HG02840 (cell line): ENCODE measurements at regions not wholly inside any gene's neighbourhood (a gene's known extent, or its start where the extent isn't known, plus 50 kb on each side); places are given as distances from the start of the nearest gene placed in this dataset.
"Not testable (repeated sequence)": the region's sequence is repeated elsewhere in the genome, so short reads cannot be mapped to it uniquely, and the experiment has no call there.

Experiments used
- ATAC-seq: cut with Tn5 transposase; IDR thresholded peaks from one replicate; pipeline ENCODE4 v1.9.1; 2021; ENCODE audit warnings: mild to moderate bottlenecking, moderate library complexity, moderate number of reproducible peaks; ENCODE audit not compliant: unreplicated experiment, low FRiP score

DNA sequence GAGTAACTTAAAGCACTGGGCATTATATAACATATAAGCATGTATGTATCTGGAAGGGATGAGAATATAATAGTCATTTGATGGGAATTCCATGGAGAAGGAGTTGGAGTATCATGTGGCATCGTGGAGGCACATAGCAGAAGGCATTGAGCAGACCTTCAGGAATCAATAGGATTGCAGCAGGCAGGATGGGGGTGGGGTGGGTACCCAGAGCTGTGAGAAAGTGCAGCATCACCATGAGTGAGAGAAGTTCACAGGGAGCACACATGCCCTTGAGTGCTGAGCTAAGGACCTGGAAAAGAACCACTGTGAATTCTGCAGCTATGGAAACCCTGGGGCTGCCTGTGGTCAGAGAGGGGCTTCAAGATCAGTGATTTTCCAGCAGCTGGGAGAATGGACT is 57.3 kb downstream of the MED10 start:
- no peak for ATAC-seq

DNA sequence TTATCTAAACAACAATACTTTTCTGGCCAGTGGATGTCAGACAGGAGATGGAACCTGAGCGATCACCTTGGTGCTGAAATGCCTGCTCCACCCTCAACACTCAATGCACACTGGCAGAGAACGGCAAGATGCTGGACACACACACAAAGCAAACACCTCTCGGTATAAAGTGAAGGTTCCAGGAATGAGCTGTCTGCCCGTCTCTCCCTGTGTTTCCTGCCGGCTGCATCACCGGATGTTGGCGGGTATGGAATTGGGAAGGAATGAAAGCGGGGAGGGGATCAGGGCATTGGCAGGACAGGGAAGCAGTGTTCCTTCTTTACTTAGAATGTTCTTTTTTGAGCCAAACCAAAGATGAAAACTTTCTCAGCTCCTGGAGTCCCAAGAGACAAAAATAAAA is 59.2 kb downstream of the MED10 start:
- ATAC-seq = no peak

DNA sequence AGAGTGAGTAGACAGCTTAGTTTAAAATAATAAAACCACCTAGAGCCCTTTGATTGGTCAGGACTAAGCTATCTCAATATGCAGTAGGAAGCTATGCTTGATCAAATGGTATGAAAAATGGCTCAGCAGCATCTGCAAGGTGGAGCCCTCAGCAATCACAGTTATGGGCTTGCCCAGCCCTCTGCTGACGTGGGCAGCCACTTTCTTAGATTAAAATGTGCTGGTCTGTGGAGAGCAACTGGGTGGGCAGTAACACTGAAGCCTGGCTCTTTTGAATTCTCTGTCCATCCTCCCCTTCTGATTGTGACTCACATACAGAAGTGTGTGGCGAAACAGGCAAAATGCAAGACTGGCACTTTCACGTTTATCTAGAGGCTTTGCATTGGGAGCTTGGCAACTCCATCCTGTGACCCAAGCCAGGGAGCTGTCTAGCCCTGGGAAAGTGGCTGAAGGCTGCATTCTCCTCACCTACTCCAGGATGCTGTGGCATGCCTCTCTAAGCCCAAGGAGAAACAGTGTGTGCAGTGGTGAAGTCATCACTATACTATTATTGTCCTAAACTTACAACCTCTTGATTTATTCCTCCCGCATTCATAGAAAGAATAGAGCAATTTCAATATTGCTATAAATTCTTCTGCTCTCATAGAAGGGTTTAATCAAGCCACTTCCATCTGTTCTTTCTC is 61.1 kb downstream of the MED10 start:
- ATAC-seq = no peak

DNA sequence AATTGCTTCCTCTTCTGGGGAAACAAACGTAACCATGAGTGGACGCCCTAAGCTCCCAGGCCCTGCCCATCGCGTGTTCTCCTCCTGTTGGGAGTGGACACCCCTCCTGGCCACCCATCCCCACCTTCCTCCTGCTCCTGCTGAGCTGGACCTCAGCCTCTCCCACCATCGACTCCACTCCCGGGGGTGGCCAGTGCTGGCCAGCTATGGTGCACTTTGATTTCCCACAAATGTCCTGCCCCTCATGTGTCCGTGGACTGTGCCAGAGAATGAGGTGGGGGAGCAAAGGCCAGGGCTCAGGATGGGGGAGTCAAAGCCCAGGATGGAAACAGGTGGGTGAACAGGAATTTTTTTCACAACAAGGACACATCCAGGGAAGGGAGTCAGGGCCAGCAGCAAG is 62.8 kb downstream of the MED10 start:
- ATAC-seq = no peak

DNA sequence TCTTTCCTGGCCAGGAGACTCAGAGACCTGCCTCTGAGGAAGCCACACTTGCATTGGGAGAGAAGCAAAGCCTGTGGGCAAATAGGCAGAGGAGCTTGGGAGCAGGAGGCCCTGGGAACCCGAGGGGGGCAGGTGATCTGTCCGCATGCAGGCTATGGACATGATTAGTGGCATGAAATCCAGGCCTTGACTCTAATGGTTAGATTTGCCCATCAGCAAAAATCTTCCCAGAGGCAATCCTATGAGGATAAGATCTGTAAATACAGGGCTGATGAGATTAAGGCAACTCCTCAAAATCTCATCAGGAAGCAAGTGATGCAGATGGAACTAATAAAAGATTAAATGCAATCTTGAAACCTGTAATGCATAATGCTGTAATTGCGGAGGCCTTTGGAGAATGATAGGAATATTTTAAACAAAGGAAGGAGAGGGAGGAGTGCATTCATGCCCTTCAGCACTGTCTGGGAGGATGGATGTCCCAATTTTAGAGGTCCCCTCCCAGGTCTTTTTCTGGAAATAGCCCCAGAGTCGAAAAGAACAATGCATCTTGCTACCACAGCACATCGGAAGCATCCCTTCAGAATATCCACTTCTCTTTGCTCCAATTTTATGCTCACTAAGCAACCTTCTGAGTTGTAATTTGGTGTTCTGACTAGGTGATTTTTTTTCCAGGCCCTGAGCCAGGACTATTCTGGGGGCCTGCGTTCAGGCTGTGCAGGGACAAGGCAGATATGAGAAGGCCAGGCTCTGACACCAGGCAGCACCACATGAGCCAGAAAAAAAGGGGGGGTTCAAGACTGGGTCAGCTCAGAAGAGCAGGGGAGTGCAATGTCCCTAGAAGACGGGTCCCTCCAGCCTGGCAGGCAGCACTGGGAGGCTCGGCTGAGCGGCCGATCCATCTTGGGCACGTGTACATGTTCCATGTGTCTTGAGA is 66.5 kb downstream of the MED10 start:
- no peak for ATAC-seq

DNA sequence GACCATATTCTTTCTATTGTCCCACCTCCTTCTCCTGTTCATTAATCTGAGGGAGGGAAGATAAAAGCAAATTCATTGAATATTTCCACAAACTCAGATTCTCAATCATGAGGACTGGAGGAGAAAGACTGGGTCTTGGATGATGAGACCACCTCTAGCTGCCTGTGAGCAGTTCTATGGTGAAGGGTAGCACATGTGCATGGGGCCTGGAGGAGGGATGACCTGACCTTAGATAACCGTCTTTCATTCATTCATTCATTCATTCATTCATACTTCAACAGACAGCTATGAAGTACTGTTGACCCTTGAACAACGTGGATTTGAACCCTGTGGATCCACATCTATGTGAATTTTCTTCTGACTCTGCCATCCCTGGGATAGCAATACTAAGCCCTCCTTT is 68.4 kb downstream of the MED10 start:
- no peak for ATAC-seq

DNA sequence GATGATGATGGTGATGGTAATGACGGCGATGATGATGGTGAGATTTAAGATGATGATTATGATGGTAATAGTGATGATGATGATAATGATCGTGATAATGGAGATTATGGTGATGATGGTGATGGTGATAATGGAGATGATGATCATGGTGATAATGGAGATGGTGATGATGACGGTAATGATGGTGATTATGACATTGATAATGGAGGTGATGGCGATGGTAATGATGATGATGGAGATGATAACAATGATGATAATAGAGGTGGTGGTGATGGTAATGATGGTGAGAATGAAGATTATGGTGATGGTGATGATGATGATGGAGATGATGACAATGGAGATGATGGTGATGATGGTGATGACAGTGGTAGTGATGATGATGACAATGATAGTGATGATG is 69.7 kb downstream of the MED10 start:
- ATAC-seq = no peak

DNA sequence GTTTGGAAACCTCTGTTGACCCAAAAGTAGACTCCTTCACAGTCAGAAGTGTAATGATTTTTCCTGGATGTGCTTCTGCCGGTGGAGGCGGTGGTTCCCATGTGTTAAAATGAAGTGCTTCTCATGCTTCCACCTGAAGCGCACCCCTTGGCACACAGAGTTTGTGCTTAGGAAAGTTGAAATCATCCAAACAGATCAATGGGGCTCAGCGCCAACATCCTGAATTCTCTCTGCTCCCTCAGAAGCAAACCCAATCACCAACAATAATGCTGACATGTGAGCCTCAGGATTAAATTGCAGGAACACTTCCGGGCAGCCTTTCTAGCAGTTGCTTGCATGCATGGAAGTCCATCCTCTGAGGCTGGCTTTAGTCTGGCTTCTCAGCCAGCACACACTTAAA is 71.0 kb downstream of the MED10 start:
- ATAC-seq = no peak

DNA sequence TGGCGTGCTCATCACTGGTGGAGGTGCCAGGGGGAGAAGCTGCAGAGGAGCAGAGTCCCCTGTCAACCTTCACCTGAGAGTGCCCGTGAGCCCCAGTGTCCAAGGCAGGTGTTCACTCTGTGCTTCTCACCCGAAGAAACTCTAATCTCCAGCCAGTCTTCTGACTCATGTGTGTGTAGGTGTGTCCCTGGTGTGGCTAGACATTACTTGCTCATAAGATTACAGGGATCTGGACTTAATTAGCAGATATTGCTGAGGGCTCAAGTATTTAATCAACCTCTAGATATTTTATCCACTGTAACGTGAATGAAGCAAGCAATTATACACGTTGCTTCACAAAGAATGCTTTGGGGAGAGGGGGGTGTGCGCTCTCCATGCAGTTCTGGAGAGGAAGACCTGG is 72.5 kb downstream of the MED10 start:
- ATAC-seq = no peak

GRCh38 chr5:6302684-6303083 is 75.7 kb downstream of the MED10 start:
- no peak for ATAC-seq

GRCh38 chr5:6302075-6302474 is 76.3 kb downstream of the MED10 start:
- ATAC-seq = no peak

DNA sequence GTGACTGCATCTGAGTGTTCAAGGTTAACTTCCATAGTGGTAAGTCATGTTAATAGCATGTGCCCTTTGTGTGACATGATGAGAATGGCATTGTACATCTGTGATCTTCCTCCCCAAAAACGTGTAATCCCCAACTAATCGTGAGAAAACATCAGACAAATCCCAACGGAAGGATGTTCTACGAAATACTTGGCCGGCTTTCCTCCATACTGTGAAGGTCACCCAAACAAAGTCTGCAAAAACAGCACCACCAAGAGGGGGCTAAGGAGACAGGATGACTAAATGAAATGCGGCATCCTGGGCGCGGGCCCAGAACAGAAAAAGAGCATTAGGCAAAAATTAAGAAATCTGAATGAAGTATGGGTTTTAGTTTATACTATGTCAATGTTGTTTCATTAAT is 81.8 kb downstream of the MED10 start:
- no peak for ATAC-seq

DNA sequence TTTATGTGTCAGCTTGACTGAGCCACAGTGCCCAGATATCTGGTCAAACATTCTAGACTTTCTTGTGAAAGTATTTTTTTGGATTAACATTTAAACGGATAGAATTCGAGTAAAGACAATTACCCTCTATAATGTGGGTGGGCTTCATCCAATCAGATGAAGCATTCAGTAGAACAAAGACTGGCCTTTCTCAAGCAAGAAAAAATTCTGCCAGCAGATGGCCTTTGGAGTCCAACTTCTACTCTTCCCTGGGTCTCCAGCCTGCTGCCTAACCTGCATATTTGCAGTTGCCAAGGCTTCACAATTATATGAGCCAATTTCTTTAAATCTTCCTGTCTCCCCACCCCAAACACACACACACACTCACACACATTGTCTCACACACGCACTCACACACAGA is 86.4 kb downstream of the MED10 start:
- no peak for ATAC-seq

DNA sequence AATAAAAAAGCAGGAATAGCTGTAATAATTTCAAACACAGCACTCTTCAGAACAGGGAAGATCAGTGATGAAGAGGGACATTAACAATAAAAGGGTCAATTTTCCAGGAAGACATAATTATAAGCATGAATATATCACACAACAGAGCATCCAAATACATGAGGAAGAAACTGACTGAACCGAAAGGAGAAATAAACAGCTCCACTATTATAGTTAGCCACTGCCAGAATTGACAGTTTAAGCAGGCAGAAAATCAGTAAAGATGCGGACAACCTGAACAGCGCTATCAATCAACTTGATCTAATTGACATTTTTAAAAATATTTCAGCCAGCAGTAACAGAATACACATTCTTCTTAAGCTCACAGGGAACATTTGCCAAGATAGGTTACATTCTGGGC is 89.1 kb downstream of the MED10 start:
- ATAC-seq = no peak

DNA sequence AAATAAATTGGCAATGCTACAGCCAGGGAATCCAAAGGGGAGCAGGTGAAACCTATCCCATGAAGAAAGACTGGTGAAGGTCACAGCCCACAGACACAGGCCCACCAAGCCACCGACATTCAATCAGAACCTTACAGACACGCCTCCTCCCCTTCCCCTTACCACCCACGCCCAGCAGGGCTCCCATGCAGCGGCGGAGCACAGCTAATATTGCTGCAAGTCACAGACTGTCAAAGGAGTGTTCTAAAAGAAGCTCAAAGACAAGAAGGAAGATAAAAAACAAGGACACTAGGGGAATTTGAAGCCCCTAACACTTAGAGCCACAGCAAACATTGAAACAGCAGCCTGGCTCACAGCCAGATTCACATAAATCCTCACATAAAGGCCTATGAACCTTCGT is 91.2 kb downstream of the MED10 start:
- ATAC-seq = no peak

DNA sequence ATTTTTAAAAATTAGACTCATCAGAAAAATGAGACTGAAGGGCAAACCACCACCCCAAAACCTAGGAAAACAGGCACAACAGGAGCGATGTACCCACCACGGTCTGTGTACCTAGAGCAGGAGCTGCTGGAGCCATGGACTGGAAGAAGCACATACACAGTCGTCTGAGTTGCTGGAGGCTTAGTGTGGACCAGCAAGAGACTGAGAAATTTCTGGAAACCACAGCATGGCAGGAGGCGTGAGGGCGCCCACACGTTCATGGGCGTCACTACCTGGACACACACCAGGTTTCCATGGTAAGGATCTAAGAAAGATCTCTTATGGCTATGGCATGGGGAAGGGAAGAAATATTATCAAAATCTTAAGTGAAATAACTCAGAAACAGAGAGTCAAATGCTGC is 91.9 kb downstream of the MED10 start:
- no peak for ATAC-seq

DNA sequence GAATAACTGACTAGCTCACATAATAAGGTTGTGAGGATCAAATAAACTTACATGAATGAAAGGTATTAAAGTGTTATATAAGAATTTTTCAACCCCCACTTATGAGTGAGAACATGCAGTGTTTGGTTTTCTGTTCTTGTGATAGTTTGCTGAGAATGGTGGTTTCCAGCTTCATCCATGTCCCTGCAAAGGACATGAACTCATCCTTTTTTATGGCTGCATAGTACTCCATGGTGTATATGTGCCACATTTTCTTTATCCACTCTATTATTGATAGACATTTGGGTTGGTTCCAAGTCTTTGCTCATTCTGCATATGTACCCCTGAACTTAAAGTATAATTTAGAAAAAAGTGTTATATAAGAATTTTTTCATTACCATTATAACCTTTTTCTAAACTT is 93.9 kb downstream of the MED10 start:
- ATAC-seq = not testable (repeated sequence)

GRCh38 chr5:6282352-6282751 is 96.0 kb downstream of the MED10 start:
- no peak for ATAC-seq

DNA sequence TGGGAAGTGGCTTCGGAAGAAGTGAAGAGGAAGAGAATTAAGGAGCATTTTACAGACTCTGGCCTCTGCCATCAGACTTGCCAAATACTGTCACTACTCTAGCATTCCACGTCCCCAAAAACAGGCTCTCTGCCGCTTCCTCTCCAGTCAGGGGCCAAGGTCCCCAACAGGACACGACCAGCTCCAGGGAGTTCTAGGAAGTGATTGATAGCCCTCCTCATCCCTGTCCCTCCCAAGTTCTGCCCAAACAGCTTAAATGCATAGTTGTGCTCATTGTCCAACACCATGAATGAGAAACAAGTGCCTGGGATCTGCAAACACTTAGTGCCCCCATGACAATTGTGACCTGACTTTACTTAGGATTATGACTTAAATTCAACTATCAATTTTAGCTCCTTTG is 96.5 kb downstream of the MED10 start:
- no peak for ATAC-seq

DNA sequence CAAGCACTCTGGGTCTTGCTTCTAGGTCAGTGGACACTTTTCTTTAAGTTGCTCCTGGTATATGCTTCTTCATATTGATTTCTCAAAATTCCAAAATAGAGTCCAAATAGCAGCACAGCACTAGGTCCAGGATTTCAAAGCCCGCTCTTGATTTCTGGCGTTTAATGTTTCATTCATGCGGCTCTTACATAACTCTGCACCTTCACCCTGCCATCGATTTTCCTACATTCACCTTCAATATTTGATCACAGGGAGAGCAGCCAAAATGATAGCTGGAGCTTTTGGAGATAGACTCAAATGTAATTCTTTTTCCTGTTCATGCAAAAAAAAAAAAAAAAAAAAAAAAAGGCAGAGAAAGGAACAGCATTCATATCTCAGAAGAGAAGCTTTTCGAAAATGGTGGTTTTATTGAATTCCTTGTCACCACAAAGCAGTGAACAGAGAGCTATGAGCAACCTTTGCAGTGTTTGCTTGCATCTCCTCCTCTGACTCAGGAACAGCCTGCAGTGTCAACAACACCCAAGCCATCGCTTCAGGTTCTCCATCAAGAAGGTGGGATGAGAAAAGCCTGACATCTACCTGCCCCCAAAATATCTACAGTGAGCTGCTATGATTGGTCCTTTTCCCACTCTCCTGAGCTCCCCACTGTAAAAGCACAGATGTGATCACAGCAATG is 97.8 kb downstream of the MED10 start:
- no peak for ATAC-seq

GRCh38 chr5:6279607-6280006 is 98.7 kb downstream of the MED10 start:
- no peak for ATAC-seq
